Gastrocnemius medialis (tissue), 4 donors: ENCODE measurements at regions not wholly inside any gene's neighbourhood (a gene's known extent, or its start where the extent isn't known, plus 50 kb on each side); places are given as distances from the start of the nearest gene placed in this dataset.

Source experiments
- ATAC-seq, 2 donors: fragments of 150-250 bp; one replicate each; pipeline ENCODE4 v1.9.1; 2016
- DNase-seq, 2 donors: peaks; one replicate each; pipeline ENCODE4 v3.0.0-alpha.2; 2019
- H3K27ac ChIP-seq, 4 donors: fragments of 200-600 bp; sonication (generic); 1 replicate in 1 of 4; 2 replicates in 3 of 4; pipeline ENCODE4 v1.5.1; 2016 to 2018; ENCODE audit warnings: mild to moderate bottlenecking in 2 of 4, moderate library complexity in 1 of 4
- H3K27me3 ChIP-seq, 3 donors: fragments of 200-600 bp; sonication (generic) in 2 of 3; 1 replicate in 1 of 3; 2 replicates in 2 of 3; pipeline versions ENCODE4 v1.5.1 to v1.6.0; 2016 to 2019; ENCODE audit warnings: mild to moderate bottlenecking in 1 of 3, moderate library complexity in 1 of 3
- H3K36me3 ChIP-seq, 2 donors: fragments of 200-600 bp; sonication (generic) in 1 of 2; one replicate each; pipeline ENCODE4 v1.5.1; 2017 to 2018
- H3K4me1 ChIP-seq, 2 donors: fragments of 200-600 bp; sonication (generic) in 1 of 2; one replicate each; pipeline ENCODE4 v1.5.1; 2016 to 2017; ENCODE audit warnings: mild to moderate bottlenecking in 2 of 2
- H3K4me3 ChIP-seq, 4 donors: fragments of 200-600 bp; sonication (generic) in 3 of 4; 1 replicate in 1 of 4; 2 replicates in 3 of 4; pipeline ENCODE4 v1.5.1; 2016 to 2019; ENCODE audit warnings: mild to moderate bottlenecking in 2 of 4
- H3K9me3 ChIP-seq, 3 donors: fragments of 200-600 bp; sonication (generic) in 2 of 3; 1 replicate in 1 of 3; 2 replicates in 2 of 3; pipeline ENCODE4 v1.5.1; 2016 to 2019
- CTCF ChIP-seq, 5 experiments: fragments of 450-650 bp in 3 of 5; fragments of 200-600 bp in 2 of 5; sonication (generic) in 2 of 5; IDR thresholded peaks in 4 of 5; conservative IDR thresholded peaks in 1 of 5; 1 replicate in 4 of 5; 2 replicates in 1 of 5; pipeline ENCODE4 v1.5.1; 2016 to 2019; ENCODE audit warnings: antibody characterized with exemption in 5 of 5, mild to moderate bottlenecking in 3 of 5, moderate library complexity in 3 of 5
- POLR2A ChIP-seq, 2 donors: fragments of 450-650 bp; IDR thresholded peaks; one replicate each; pipeline ENCODE4 v1.6.1; 2017; ENCODE audit warnings: antibody characterized with exemption in 2 of 2, mild to moderate bottlenecking in 2 of 2, moderate library complexity in 2 of 2
- in situ Hi-C, 4 donors: fragments of 200-750 bp; cut with MboI; loops; one replicate each; pipeline versions ENCODE4 v1.15.0 to v1.8.0; 2017; ENCODE audit warnings: low sequenced_read_pairs in 4 of 4
- intact Hi-C: fragments of 100-400 bp; cut with DNase I; formaldehyde crosslinking; loops from one replicate; pipeline ENCODE4 v1.15.1; 2023; ENCODE audit warnings: low total_unique reads

- Histone ChIP-seq H3K4me1 (no peaks in the 10 kb centered on the region), H3K27ac (no peak overlapping the region), H3K36me3 (no peaks in the 10 kb centered on the region), H3K27me3 (no peaks in the 10 kb centered on the region), H3K9me3 (no peaks in the 10 kb centered on the region), H3K4me3 (no peak overlapping the region)
- TF ChIP-seq POLR2A (IDR thresholded peaks at IDR 0.05) = no peak
- no peak for TF ChIP-seq CTCF (IDR thresholded peaks at IDR 0.05 in 4 of 5, conservative IDR thresholded peaks at IDR 0.05 in 1 of 5)
- in situ Hi-C loops = no loop called here
- intact Hi-C loops = no loop called here
- ATAC-seq = no peak
- DNase-seq = no peak
These were observed 446.9 kb downstream of the EDEM1 start for GRCh38 chr3:5634411-5634810.

GRCh38 chr3:5635746-5636145 lies 448.2 kb downstream of the EDEM1 start:
- TF ChIP-seq CTCF (IDR thresholded peaks at IDR 0.05 in 4 of 5, conservative IDR thresholded peaks at IDR 0.05 in 1 of 5) (no peak), POLR2A (IDR thresholded peaks at IDR 0.05) (no peak)
- ATAC-seq = no peak

GRCh38 chr3:5638550-5638949 lies 451.0 kb downstream of the EDEM1 start:
- Histone ChIP-seq H3K4me3 (no peak overlapping the region), H3K27me3 (no peaks in the 10 kb centered on the region), H3K4me1 (no peaks in the 10 kb centered on the region), H3K9me3 (no peaks in the 10 kb centered on the region), H3K36me3 (no peaks in the 10 kb centered on the region), H3K27ac (no peak overlapping the region)
- intact Hi-C loops (no loop called here), in situ Hi-C loops (no loop called here)
- no peak for TF ChIP-seq CTCF (IDR thresholded peaks at IDR 0.05 in 4 of 5, conservative IDR thresholded peaks at IDR 0.05 in 1 of 5)
- TF ChIP-seq POLR2A (IDR thresholded peaks at IDR 0.05) = no peak
- ATAC-seq (no peak), DNase-seq (no peak)

More at GRCh38 chr3:5635746-5636145, 448.2 kb downstream of the EDEM1 start:
- Histone ChIP-seq H3K4me1 (no peaks in the 10 kb centered on the region), H3K36me3 (no peaks in the 10 kb centered on the region), H3K27me3 (no peaks in the 10 kb centered on the region), H3K27ac (no peak overlapping the region), H3K4me3 (no peak overlapping the region), H3K9me3 (no peaks in the 10 kb centered on the region)
- intact Hi-C loops = no loop called here
- in situ Hi-C loops = no loop called here
- DNase-seq = no peak

- H3K4me3 ChIP-seq = no peak overlapping the region
- no peaks in the 10 kb centered on the region for H3K4me1 ChIP-seq
- no peak for TF ChIP-seq CTCF (IDR thresholded peaks at IDR 0.05 in 4 of 5, conservative IDR thresholded peaks at IDR 0.05 in 1 of 5)
- TF ChIP-seq POLR2A (IDR thresholded peaks at IDR 0.05) = no peak
- in situ Hi-C loops (no loop called here), intact Hi-C loops (no loop called here)
- H3K27me3 ChIP-seq = no peaks in the 10 kb centered on the region
- no peak overlapping the region for H3K27ac ChIP-seq
- no peaks in the 10 kb centered on the region for H3K36me3 ChIP-seq
- ATAC-seq (no peak), DNase-seq (no peak)
- H3K9me3 ChIP-seq = no peaks in the 10 kb centered on the region
These were observed 457.5 kb downstream of the EDEM1 start for GRCh38 chr3:5644773-5645670.
